Omental fat pad (tissue), 3 donors: ENCODE measurements at regions not wholly inside any gene's neighbourhood (a gene's known extent, or its start where the extent isn't known, plus 50 kb on each side); places are given as distances from the start of the nearest gene placed in this dataset.

Experiments
- ATAC-seq: fragments of 150-250 bp; one replicate; pipeline ENCODE4 v1.9.1; 2016; ENCODE audit warnings: mild to moderate bottlenecking, moderate library complexity; ENCODE audit not compliant: low FRiP score
- DNase-seq: peaks from one replicate; pipeline ENCODE4 v3.0.0-alpha.2; 2019; ENCODE audit warnings: low spot score
- TF ChIP-seq, protein P1 (sequence below), 3 donors: fragments of 450-650 bp; IDR thresholded peaks; one replicate each; pipeline ENCODE4 v1.5.1; 2016 to 2017; ENCODE audit warnings: antibody characterized with exemption in 3 of 3, mild to moderate bottlenecking in 3 of 3, moderate library complexity in 2 of 3

- ATAC-seq: no peak
- DNase-seq: no peak
- TF ChIP-seq, protein P1, sequence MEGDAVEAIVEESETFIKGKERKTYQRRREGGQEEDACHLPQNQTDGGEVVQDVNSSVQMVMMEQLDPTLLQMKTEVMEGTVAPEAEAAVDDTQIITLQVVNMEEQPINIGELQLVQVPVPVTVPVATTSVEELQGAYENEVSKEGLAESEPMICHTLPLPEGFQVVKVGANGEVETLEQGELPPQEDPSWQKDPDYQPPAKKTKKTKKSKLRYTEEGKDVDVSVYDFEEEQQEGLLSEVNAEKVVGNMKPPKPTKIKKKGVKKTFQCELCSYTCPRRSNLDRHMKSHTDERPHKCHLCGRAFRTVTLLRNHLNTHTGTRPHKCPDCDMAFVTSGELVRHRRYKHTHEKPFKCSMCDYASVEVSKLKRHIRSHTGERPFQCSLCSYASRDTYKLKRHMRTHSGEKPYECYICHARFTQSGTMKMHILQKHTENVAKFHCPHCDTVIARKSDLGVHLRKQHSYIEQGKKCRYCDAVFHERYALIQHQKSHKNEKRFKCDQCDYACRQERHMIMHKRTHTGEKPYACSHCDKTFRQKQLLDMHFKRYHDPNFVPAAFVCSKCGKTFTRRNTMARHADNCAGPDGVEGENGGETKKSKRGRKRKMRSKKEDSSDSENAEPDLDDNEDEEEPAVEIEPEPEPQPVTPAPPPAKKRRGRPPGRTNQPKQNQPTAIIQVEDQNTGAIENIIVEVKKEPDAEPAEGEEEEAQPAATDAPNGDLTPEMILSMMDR (IDR thresholded peaks at IDR 0.05): no peak
These were observed 566.5 kb downstream of the LRRC70 start for GRCh38 chr5:63145167-63145566.

- DNase-seq (no peak), ATAC-seq (no peak)
- TF ChIP-seq, protein P1 (IDR thresholded peaks at IDR 0.05): no peak
These were observed 563.0 kb downstream of the LRRC70 start for GRCh38 chr5:63141591-63141990.

DNA sequence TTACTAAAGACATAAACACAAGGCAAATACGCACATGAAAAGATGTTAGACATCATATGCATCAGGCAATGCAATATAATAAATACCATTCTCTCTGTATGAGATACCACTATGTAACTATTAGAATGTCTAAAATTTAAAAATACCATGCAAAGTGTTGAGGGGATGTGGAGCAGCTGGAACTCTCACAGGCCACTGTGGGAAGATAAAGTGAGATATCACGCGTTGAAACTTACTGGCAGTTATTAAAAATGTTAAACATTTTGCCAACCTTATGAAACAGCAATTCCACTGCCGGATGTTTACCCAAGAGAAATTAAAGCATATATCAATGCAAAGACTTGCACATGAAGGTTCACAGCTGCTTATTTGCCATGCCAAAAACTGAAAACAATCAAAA lies 556.7 kb downstream of the LRRC70 start:
- no peak for DNase-seq
- TF ChIP-seq, protein P1 (IDR thresholded peaks at IDR 0.05): no peak
- ATAC-seq: no peak

- DNase-seq (no peak), ATAC-seq (no peak)
- TF ChIP-seq, protein P1 (IDR thresholded peaks at IDR 0.05): no peak
These were observed 553.1 kb downstream of the LRRC70 start for GRCh38 chr5:63131626-63132285.

DNA sequence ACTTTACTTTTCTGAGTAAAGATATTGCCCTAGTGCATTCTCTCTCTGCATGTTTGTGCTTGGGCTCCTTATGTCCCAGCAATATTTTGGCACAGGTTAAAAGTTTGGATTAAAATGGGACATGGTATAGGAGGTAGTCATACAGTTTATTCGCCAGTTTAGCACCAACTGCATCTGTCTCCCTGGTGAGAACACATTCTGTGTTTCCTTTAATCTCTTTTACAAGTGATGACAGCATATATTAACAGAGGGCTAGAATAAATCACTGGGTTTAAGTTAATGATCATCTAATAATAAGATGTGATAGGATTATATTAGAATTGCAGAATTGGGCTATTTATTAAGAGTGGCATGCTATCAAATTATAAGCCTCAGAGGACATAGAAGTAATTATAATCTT lies 550.1 kb downstream of the LRRC70 start:
- DNase-seq: no peak
- no peak for ATAC-seq
- TF ChIP-seq, protein P1 (IDR thresholded peaks at IDR 0.05): no peak

GRCh38 chr5:63128018-63128417 lies 549.4 kb downstream of the LRRC70 start:
- ATAC-seq (no peak), DNase-seq (no peak)
- TF ChIP-seq, protein P1 (IDR thresholded peaks at IDR 0.05): no peak

DNA sequence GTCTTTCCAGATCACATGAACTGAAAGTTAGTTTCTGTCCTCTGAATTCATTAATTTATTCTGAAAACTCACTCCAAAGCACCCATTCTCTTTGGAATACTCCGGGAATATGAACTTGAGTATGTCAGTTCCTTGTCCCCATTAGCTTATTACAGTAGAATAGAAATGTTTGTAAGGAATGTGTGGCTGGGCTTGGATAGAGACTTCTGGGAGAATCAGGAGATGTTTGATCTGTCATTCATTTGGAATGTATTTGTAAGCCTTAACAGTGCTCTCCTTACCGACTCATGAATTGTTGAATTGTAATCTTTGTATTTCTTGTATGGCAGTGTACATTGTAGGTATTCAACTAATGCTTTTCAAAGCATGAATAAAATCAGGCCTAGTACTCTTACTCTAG lies 548.4 kb downstream of the LRRC70 start:
- DNase-seq (no peak), ATAC-seq (no peak)
- TF ChIP-seq, protein P1 (IDR thresholded peaks at IDR 0.05): no peak
